HepG2 (cell line): ENCODE measurements at regions not wholly inside any gene's neighbourhood (a gene's known extent, or its start where the extent isn't known, plus 50 kb on each side); places are given as distances from the start of the nearest gene placed in this dataset.
A peak's percentile ranks its signal among the peaks of the same experiment; 100 is the strongest.

Experiments
- ATAC-seq: fragments of 200-7000 bp; cut with Tn5 transposase; 3 replicates; pipeline ENCODE4 v1.9.1; 2020; ENCODE audit warnings: mild to moderate bottlenecking, moderate library complexity
- BruUV-seq: library from RNA; stranded (reverse); fragments of 400-500 nt; replicated peaks from 2 replicates; lab custom pipeline; 2021; lab: Mats Ljungman, UMichigan
- CTCF ChIA-PET: fragments of 300-600 bp; formaldehyde crosslinking; extraction: SDS; loops from one replicate; lab custom pipeline; 2021; ENCODE audit warnings: low total read pairs, inconsistent platforms, low intra/inter-chr PET ratio; lab: Yijun Ruan, JAX
- POLR2A ChIA-PET: fragments of 350-600 bp; sonication (Branson Sonifier 250); formaldehyde crosslinking; loops from one replicate; lab custom pipeline; 2020; ENCODE audit warnings: antibody characterized with exemption, inconsistent platforms; lab: Yijun Ruan, JAX
- DNase-seq: peaks from one replicate; pipeline ENCODE4 v3.0.0-alpha.2; 2015; ENCODE audit warnings: low spot score
- FAIRE-seq: peaks from 3 replicates; lab custom pipeline; 2011; peaks lifted over from hg19 to GRCh38; lab: Jason Lieb, UNC
- H2AFZ ChIP-seq: one replicate; pipeline ENCODE4 v1.6.1; 2011; ENCODE audit warnings: low read length, inconsistent platforms
- H3K27ac ChIP-seq: fragments of 300-600 bp; 3 replicates; pipeline ENCODE4 v1.8.0; 2011; ENCODE audit warnings: mixed run types, mild to moderate bottlenecking, mixed read lengths, low read length, inconsistent platforms; ENCODE audit not compliant: insufficient read depth; ENCODE audit errors: extremely low read length
- H3K27me3 ChIP-seq, 2 experiments: fragments of 200-600 bp in 1 of 2; 2 replicates in 1 of 2; 3 replicates in 1 of 2; pipeline versions ENCODE4 v1.6.0 to v1.8.0; 2011; ENCODE audit warnings: low read length in 2 of 2, mild to moderate bottlenecking in 2 of 2, moderate library complexity in 2 of 2, inconsistent platforms in 1 of 2; ENCODE audit not compliant: insufficient read depth in 2 of 2, control insufficient read depth in 1 of 2
- H3K36me3 ChIP-seq, 2 experiments: fragments of 200-600 bp in 1 of 2; replicated peaks in 1 of 2; 2 replicates in 1 of 2; 3 replicates in 1 of 2; pipeline versions ENCODE4 v1.5.1 to v1.8.0; 2011; ENCODE audit warnings: low read length in 2 of 2, inconsistent platforms in 1 of 2; ENCODE audit not compliant: insufficient read depth in 2 of 2, control insufficient read depth in 1 of 2
- H3K4me1 ChIP-seq: 2 replicates; pipeline ENCODE4 v1.5.1; 2012; ENCODE audit warnings: low read length, inconsistent platforms; ENCODE audit not compliant: insufficient read depth
- H3K4me2 ChIP-seq: 2 replicates; pipeline ENCODE4 v1.6.0; 2011; ENCODE audit warnings: low read depth, low read length, inconsistent platforms
- H3K4me3 ChIP-seq, 3 experiments: fragments of 200-600 bp in 1 of 3; sonication (generic), shearing (Covaris generic) in 1 of 3; replicated peaks in 1 of 3; 2 replicates each; pipeline ENCODE4 v1.5.1; 2011 to 2016; ENCODE audit warnings: low read length in 3 of 3, inconsistent platforms in 2 of 3, low read depth in 2 of 3, mild to moderate bottlenecking in 2 of 3, control low read depth in 1 of 3, mixed read lengths in 1 of 3; ENCODE audit not compliant: insufficient read depth in 1 of 3
- H3K79me2 ChIP-seq: one replicate; pipeline ENCODE4 v1.6.1; 2011; ENCODE audit warnings: low read length, inconsistent platforms; ENCODE audit not compliant: insufficient read depth
- H3K9ac ChIP-seq: 2 replicates; pipeline ENCODE4 v1.6.0; 2011; ENCODE audit warnings: mild to moderate bottlenecking, low read depth, low read length, inconsistent platforms; ENCODE audit not compliant: insufficient read depth
- H3K9me3 ChIP-seq: 2 replicates; pipeline ENCODE4 v1.5.1; 2012; ENCODE audit warnings: mild to moderate bottlenecking, low read length
- H4K20me1 ChIP-seq: 2 replicates; pipeline ENCODE4 v1.6.0; 2011; ENCODE audit warnings: inconsistent platforms, mild to moderate bottlenecking, low read length, moderate library complexity; ENCODE audit not compliant: insufficient read depth
- CEBPB ChIP-seq: IDR thresholded peaks from 2 replicates; pipeline ENCODE4 v1.6.1; 2011; ENCODE audit warnings: low read depth, low read length, improper control_type of control experiment, borderline replicate concordance
- CREB1 ChIP-seq, 2 experiments: fragments of 450-650 bp in 1 of 2; IDR thresholded peaks; 2 replicates each; pipeline ENCODE4 v1.6.1; 2016 to 2017; ENCODE audit warnings: control low read depth in 1 of 2, mild to moderate bottlenecking in 1 of 2, missing compliant biosample characterization in 1 of 2, missing genetic modification characterization in 1 of 2
- NCOA1 ChIP-seq: sonication (generic); formaldehyde crosslinking; IDR thresholded peaks from 2 replicates; pipeline ENCODE4 v1.9.0; 2021; ENCODE audit warnings: missing genetic modification reagents
- NFIC ChIP-seq: IDR thresholded peaks from 2 replicates; pipeline ENCODE4 v1.6.1; 2012; ENCODE audit warnings: mild to moderate bottlenecking, low read length, inconsistent platforms
- RCOR2 ChIP-seq: IDR thresholded peaks from 2 replicates; pipeline ENCODE4 v1.6.1; 2016; ENCODE audit warnings: missing biosample characterization, missing genetic modification reagents
- STAT5B ChIP-seq: sonication (generic); formaldehyde crosslinking; IDR thresholded peaks from 2 replicates; pipeline ENCODE4 v1.4.0; 2020; ENCODE audit warnings: missing genetic modification reagents
- ZNF264 ChIP-seq: sonication (generic); formaldehyde crosslinking; IDR thresholded peaks from 2 replicates; pipeline ENCODE4 v1.4.0; 2020; ENCODE audit warnings: missing genetic modification reagents
- ZNF496 ChIP-seq: sonication (generic); formaldehyde crosslinking; IDR thresholded peaks from 2 replicates; pipeline ENCODE4 v1.8.1; 2023; ENCODE audit warnings: mild to moderate bottlenecking, moderate library complexity, missing genetic modification reagents; ENCODE audit not compliant: insufficient replicate concordance
- ZNF776 ChIP-seq: sonication (generic); formaldehyde crosslinking; IDR thresholded peaks from 2 replicates; pipeline ENCODE4 v1.4.0; 2020; ENCODE audit warnings: mild to moderate bottlenecking, missing genetic modification reagents
- WGBS: methylation state at CpG from one replicate; pipeline ENCODE4 v1.1.6; 2017; ENCODE audit warnings: low lambda C conversion rate; 5-methylcytosine and 5-hydroxymethylcytosine counted together
- in situ Hi-C: cut with HindIII; loops from 2 replicates; pipeline ENCODE4 v1.10.0; 2017; ENCODE audit warnings: low pct_unique_long_range_greater_than_20kb; ENCODE audit not compliant: extremely low pct_ligation_motif_present
- intact Hi-C: fragments of 100-400 bp; cut with micrococcal nuclease; formaldehyde crosslinking; loops from one replicate; pipeline ENCODE4 v1.10.0; 2022; ENCODE audit not compliant: unreplicated experiment
- TF ChIP-seq, protein P1 (sequence below): conservative IDR thresholded peaks from 2 replicates; pipeline ENCODE4 v1.6.1; 2018; ENCODE audit warnings: missing genetic modification reagents
- TF ChIP-seq, protein P2 (sequence below): sonication (generic); formaldehyde crosslinking; IDR thresholded peaks from 2 replicates; pipeline ENCODE4 v1.4.0; 2020; ENCODE audit warnings: mild to moderate bottlenecking, missing genetic modification reagents

DNA sequence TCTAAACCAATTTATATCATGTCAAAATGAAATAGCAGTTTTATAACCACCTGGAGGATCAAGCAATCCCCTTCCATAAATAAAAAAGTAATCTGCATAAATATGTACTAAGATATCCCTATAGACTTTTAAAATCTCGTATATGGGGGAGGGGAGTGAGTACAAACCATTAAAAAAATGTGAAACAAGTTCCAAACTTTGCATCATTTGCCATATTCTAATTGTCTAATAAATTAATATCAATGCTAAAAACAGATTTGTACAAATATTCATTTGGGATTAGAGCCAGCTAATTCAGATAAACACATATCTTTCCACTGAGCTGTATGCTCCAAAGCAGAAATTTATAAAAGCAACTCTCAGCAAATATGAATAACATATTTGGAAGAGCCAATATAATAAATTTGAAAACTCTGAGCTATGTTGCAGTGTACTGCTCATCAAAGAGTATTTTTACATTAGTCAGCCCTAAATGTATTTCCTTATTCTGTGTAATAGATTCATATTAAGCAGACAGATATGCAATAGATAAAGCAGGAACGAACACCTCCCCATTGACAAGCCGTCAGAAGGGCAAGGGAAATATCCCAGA lies 970.2 kb downstream of the EFNB2 start (continued):
- TF ChIP-seq ZNF264: no peak

DNA sequence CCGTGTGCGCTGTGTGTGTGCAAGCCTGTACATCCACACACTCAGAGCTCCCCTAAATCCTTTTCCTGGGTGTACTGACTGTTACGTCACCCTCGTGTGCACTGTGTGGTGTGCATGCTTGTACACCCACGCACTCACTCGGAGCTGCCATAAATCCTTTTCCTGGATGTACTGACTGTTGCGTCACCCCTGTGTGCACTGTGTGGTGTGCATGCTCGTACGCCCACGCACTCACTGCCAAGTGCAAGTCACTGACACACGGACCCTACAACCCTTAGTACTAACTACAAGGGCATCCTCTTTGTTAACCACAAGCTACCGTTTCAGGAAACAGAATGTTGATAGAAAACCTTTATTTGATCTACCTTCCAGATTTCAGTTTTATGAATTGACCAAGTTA lies 983.4 kb downstream of the EFNB2 start:
- Histone ChIP-seq H2AFZ (no peak overlapping the region), H3K4me3 (no peak overlapping the region), H3K4me1 (no peaks in the 10 kb centered on the region), H3K4me2 (no peak overlapping the region), H3K36me3 (no peaks in the 10 kb centered on the region), H3K9ac (no peak overlapping the region), H3K27ac (no peak overlapping the region), H3K27me3 (no peaks in the 10 kb centered on the region), H3K79me2 (no peaks in the 10 kb centered on the region), H4K20me1 (no peaks in the 10 kb centered on the region), H3K9me3 (peaks cover 52% of the 10 kb centered on the region)
- CTCF ChIA-PET: no interaction called here
- 12% methylated on average over 12 of the region's 12 CpGs for whole genome bisulfite sequencing
- DNase-seq (no peak), FAIRE-seq (no peak), ATAC-seq (no peak)
- intact Hi-C loops (no loop called here), in situ Hi-C loops (no loop called here)
- no TSS peak for BruUV-seq
- TF ChIP-seq NFIC: no peak
- TF ChIP-seq, protein P1, sequence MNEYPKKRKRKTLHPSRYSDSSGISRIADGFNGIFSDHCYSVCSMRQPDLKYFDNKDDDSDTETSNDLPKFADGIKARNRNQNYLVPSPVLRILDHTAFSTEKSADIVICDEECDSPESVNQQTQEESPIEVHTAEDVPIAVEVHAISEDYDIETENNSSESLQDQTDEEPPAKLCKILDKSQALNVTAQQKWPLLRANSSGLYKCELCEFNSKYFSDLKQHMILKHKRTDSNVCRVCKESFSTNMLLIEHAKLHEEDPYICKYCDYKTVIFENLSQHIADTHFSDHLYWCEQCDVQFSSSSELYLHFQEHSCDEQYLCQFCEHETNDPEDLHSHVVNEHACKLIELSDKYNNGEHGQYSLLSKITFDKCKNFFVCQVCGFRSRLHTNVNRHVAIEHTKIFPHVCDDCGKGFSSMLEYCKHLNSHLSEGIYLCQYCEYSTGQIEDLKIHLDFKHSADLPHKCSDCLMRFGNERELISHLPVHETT (CRISPR knock-in tag): no peak
- no peak for TF ChIP-seq ZNF776 (CRISPR knock-in tag)
- peak; percentile 17; the same call in 1 of the 2 replicates for TF ChIP-seq CEBPB
- no peak for TF ChIP-seq RCOR2
- TF ChIP-seq STAT5B (CRISPR knock-in tag): no peak
- no peak for TF ChIP-seq ZNF496 (CRISPR knock-in tag)
- no peak for TF ChIP-seq NCOA1
- TF ChIP-seq, protein P2, sequence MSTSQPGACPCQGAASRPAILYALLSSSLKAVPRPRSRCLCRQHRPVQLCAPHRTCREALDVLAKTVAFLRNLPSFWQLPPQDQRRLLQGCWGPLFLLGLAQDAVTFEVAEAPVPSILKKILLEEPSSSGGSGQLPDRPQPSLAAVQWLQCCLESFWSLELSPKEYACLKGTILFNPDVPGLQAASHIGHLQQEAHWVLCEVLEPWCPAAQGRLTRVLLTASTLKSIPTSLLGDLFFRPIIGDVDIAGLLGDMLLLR (CRISPR knock-in tag): no peak
- peak; percentile 41; the same call in 1 of the 2 replicates for TF ChIP-seq CREB1 (IDR thresholded peaks at IDR 0.05)
- no peak for TF ChIP-seq CREB1 (CRISPR knock-in tag; IDR thresholded peaks at IDR 0.05)
- POLR2A ChIA-PET: no interaction called here
